H1 (cell line): ENCODE measurements at regions not wholly inside any gene's neighbourhood (a gene's known extent, or its start where the extent isn't known, plus 50 kb on each side); places are given as distances from the start of the nearest gene placed in this dataset.

Source experiments
- CTCF ChIA-PET: fragments of 300-600 bp; sonication (Branson Sonifier 250); formaldehyde crosslinking; loops from one replicate; lab custom pipeline; 2021; ENCODE audit not compliant: partially characterized antibody; lab: Charles Lee
- POLR2A ChIA-PET: fragments of 300-600 bp; sonication (Branson Sonifier 250); formaldehyde crosslinking; loops from one replicate; lab custom pipeline; 2021; ENCODE audit warnings: inconsistent platforms; ENCODE audit not compliant: partially characterized antibody; lab: Charles Lee
- DNase-seq, 2 experiments: peaks; one replicate each; pipeline versions ENCODE4 v3.0.0 to v3.0.0-alpha.2; 2010 to 2022; ENCODE audit warnings: low spot score in 2 of 2, low read depth in 1 of 2, mixed read lengths in 1 of 2
- FAIRE-seq: peaks from 2 replicates; lab custom pipeline; 2011; peaks lifted over from hg19 to GRCh38; lab: Jason Lieb, UNC
- H2AFZ ChIP-seq: 2 replicates; pipeline ENCODE4 v1.8.1; 2012; ENCODE audit warnings: low read length, inconsistent platforms
- H2AK5ac ChIP-seq: 2 replicates; pipeline ENCODE4 v1.6.1; 2013; ENCODE audit warnings: low read depth, low read length
- H2BK120ac ChIP-seq: replicated peaks from 2 replicates; pipeline ENCODE3; 2013; ENCODE audit warnings: low read depth, low read length, inconsistent platforms
- H2BK12ac ChIP-seq: 2 replicates; pipeline ENCODE4 v1.6.1; 2013; ENCODE audit warnings: low read depth, low read length
- H2BK15ac ChIP-seq: 2 replicates; pipeline ENCODE4 v1.6.1; 2013; ENCODE audit warnings: low read length
- H2BK20ac ChIP-seq: 2 replicates; pipeline ENCODE4 v1.6.1; 2013; ENCODE audit warnings: low read length
- H2BK5ac ChIP-seq: 2 replicates; pipeline ENCODE4 v1.6.1; 2013; ENCODE audit warnings: low read depth, low read length
- H3K14ac ChIP-seq: 2 replicates; pipeline ENCODE4 v1.6.1; 2013; ENCODE audit warnings: inconsistent platforms; ENCODE audit not compliant: insufficient read length
- H3K18ac ChIP-seq: 2 replicates; pipeline ENCODE4 v1.6.1; 2013; ENCODE audit warnings: low read length; ENCODE audit errors: extremely low read depth
- H3K23ac ChIP-seq: 2 replicates; pipeline ENCODE4 v1.6.1; 2013; ENCODE audit warnings: inconsistent platforms; ENCODE audit not compliant: insufficient read length
- H3K23me2 ChIP-seq: 2 replicates; pipeline ENCODE4 v1.6.1; 2013; ENCODE audit warnings: low read depth, low read length
- H3K27ac ChIP-seq: 2 replicates; pipeline ENCODE4 v1.6.1; 2011; ENCODE audit warnings: low read depth, low read length, inconsistent platforms
- H3K27me3 ChIP-seq, 4 experiments: replicated peaks in 1 of 4; 1 replicate in 1 of 4; 2 replicates in 3 of 4; pipeline versions ENCODE4 v1.6.1 to v1.8.1; 2011 to 2013; ENCODE audit warnings: low read length in 3 of 4, mild to moderate bottlenecking in 3 of 4, inconsistent platforms in 2 of 4, mixed read lengths in 2 of 4, moderate library complexity in 1 of 4; ENCODE audit not compliant: control insufficient read depth in 3 of 4, insufficient read depth in 3 of 4; ENCODE audit errors: extremely low read depth in 1 of 4
- H3K36me3 ChIP-seq, 4 experiments: 2 replicates each; pipeline versions ENCODE4 v1.6.1 to v1.8.1; 2011 to 2013; ENCODE audit warnings: mild to moderate bottlenecking in 4 of 4, low read length in 3 of 4, moderate library complexity in 2 of 4, control low read depth in 1 of 4, inconsistent platforms in 1 of 4; ENCODE audit not compliant: insufficient read depth in 4 of 4, control insufficient read depth in 2 of 4
- H3K4ac ChIP-seq: replicated peaks from 2 replicates; pipeline ENCODE3; 2013; ENCODE audit warnings: low read length, low read depth, mixed read lengths, inconsistent platforms; ENCODE audit not compliant: insufficient read length
- H3K4me1 ChIP-seq, 4 experiments: replicated peaks in 1 of 4; 1 replicate in 1 of 4; 2 replicates in 3 of 4; pipeline versions ENCODE4 v1.6.1 to v1.8.1; 2011 to 2013; ENCODE audit warnings: low read length in 3 of 4, inconsistent platforms in 2 of 4, mixed read lengths in 1 of 4; ENCODE audit not compliant: insufficient read depth in 4 of 4, control insufficient read depth in 3 of 4
- H3K4me2 ChIP-seq, 2 experiments: 2 replicates each; pipeline versions ENCODE4 v1.6.1 to v1.8.1; 2011 to 2013; ENCODE audit warnings: low read depth in 2 of 2, low read length in 2 of 2, control low read depth in 1 of 2, inconsistent platforms in 1 of 2, mild to moderate bottlenecking in 1 of 2; ENCODE audit not compliant: insufficient read depth in 1 of 2
- H3K4me3 ChIP-seq, 4 experiments: fragments of 200-600, 300-600 bp in 1 of 4; sonication (generic), shearing (Covaris generic), sonication (Bioruptor Twin) in 1 of 4; 2 replicates each; pipeline versions ENCODE4 v1.5.1 to v1.8.1; 2011 to 2016; ENCODE audit warnings: low read length in 4 of 4, low read depth in 3 of 4, control low read depth in 2 of 4, inconsistent platforms in 2 of 4, mild to moderate bottlenecking in 2 of 4, mixed read lengths in 1 of 4, moderate library complexity in 1 of 4; ENCODE audit not compliant: insufficient read depth in 2 of 4; ENCODE audit errors: extremely low read depth in 1 of 4
- H3K56ac ChIP-seq: replicated peaks from 2 replicates; pipeline ENCODE3; 2013; ENCODE audit warnings: low read depth, mild to moderate bottlenecking, mixed read lengths, low read length, inconsistent platforms; ENCODE audit not compliant: insufficient read length
- H3K79me1 ChIP-seq: 2 replicates; pipeline ENCODE4 v1.6.1; 2013; ENCODE audit warnings: low read depth, low read length, control low read depth
- H3K79me2 ChIP-seq, 2 experiments: 2 replicates each; pipeline versions ENCODE4 v1.6.1 to v1.8.1; 2012 to 2013; ENCODE audit warnings: low read length in 2 of 2, mild to moderate bottlenecking in 2 of 2, inconsistent platforms in 1 of 2; ENCODE audit not compliant: insufficient read depth in 2 of 2, control insufficient read depth in 1 of 2
- H3K9ac ChIP-seq, 4 experiments: replicated peaks in 1 of 4; 1 replicate in 1 of 4; 2 replicates in 3 of 4; pipeline versions ENCODE4 v1.6.1 to v1.8.1; 2011 to 2013; ENCODE audit warnings: low read depth in 3 of 4, low read length in 3 of 4, control low read depth in 2 of 4, mild to moderate bottlenecking in 2 of 4, moderate library complexity in 2 of 4, inconsistent platforms in 1 of 4; ENCODE audit errors: extremely low read depth in 1 of 4
- H3K9me3 ChIP-seq, 2 experiments: 2 replicates each; pipeline versions ENCODE4 v1.6.1 to v1.8.1; 2012 to 2013; ENCODE audit warnings: mild to moderate bottlenecking in 2 of 2, moderate library complexity in 2 of 2, control low read depth in 1 of 2, inconsistent platforms in 1 of 2, low read depth in 1 of 2, low read length in 1 of 2, mixed read lengths in 1 of 2; ENCODE audit not compliant: insufficient read depth in 2 of 2
- H4K20me1 ChIP-seq, 2 experiments: replicated peaks in 1 of 2; 2 replicates each; pipeline versions ENCODE3 to v1.8.1; 2011 to 2013; ENCODE audit warnings: inconsistent platforms in 2 of 2, low read length in 2 of 2, mild to moderate bottlenecking in 1 of 2; ENCODE audit not compliant: insufficient read depth in 2 of 2, control insufficient read depth in 1 of 2
- H4K5ac ChIP-seq: 2 replicates; pipeline ENCODE4 v1.6.1; 2013; ENCODE audit warnings: low read length, low read depth, mixed read lengths, inconsistent platforms; ENCODE audit not compliant: insufficient read length
- H4K8ac ChIP-seq: 2 replicates; pipeline ENCODE4 v1.8.0; 2013; ENCODE audit warnings: mild to moderate bottlenecking, moderate library complexity, low read length, inconsistent platforms; ENCODE audit not compliant: insufficient read depth; ENCODE audit errors: extremely low read depth
- H4K91ac ChIP-seq: replicated peaks from 2 replicates; pipeline ENCODE3; 2013; ENCODE audit warnings: low read length, mixed read lengths, inconsistent platforms; ENCODE audit not compliant: insufficient read length
- HDAC6 ChIP-seq: IDR thresholded peaks from one replicate; pipeline ENCODE4 v1.7.1; 2012; ENCODE audit warnings: low read depth, mild to moderate bottlenecking, inconsistent platforms, low read length, moderate library complexity
- WGBS, 2 experiments: shearing (Covaris generic) in 1 of 2; methylation state at CpG; one replicate each; pipeline versions ENCODE4 v1.1.6 to v1.1.7; 2013 to 2015; ENCODE audit warnings: low lambda C conversion rate in 2 of 2, mixed read lengths in 2 of 2, inconsistent platforms in 1 of 2, low coverage in 1 of 2, missing lambda C conversion rate in 1 of 2; ENCODE audit not compliant: insufficient replicate concordance in 2 of 2, insufficient coverage in 1 of 2, insufficient read length in 1 of 2; ENCODE audit errors: extremely low coverage in 1 of 2, missing lambda C conversion rate in 1 of 2; 5-methylcytosine and 5-hydroxymethylcytosine counted together

GRCh38 chr12:74945771-74946198 lies 263.9 kb downstream of the KCNC2 start:
- Histone ChIP-seq H4K91ac (no peak overlapping the region), H4K5ac (no peak overlapping the region), H3K4ac (no peak overlapping the region), H3K4me2 (no peak overlapping the region), H3K18ac (no peak overlapping the region), H3K23ac (no peak overlapping the region), H2BK120ac (no peak overlapping the region), H3K23me2 (no peaks in the 10 kb centered on the region), H3K14ac (no peak overlapping the region), H4K20me1 (no peaks in the 10 kb centered on the region), H2BK20ac (no peak overlapping the region), H3K56ac (no peak overlapping the region), H3K36me3 (no peaks in the 10 kb centered on the region), H2BK15ac (no peak overlapping the region), H2BK12ac (no peak overlapping the region), H3K79me1 (no peaks in the 10 kb centered on the region), H3K4me1 (peaks cover 0 to 4% (median 0%) of the 10 kb centered on the region in 4 experiments; a peak in 1 of 7 replicates), H3K4me3 (no peak overlapping the region), H2AK5ac (no peak overlapping the region), H3K27ac (no peak overlapping the region), H4K8ac (no peak overlapping the region), H3K9me3 (no peaks in the 10 kb centered on the region), H2AFZ (no peak overlapping the region; the same call in 1 of the 2 replicates), H3K79me2 (no peaks in the 10 kb centered on the region), H2BK5ac (no peak overlapping the region), H3K27me3 (no peaks in the 10 kb centered on the region), H3K9ac (no peak overlapping the region)
- DNase-seq (no peak), FAIRE-seq (no peak)
- TF ChIP-seq HDAC6 = no peak
- ChIA-PET CTCF (no interaction called here), POLR2A (no interaction called here)
- 88% methylated on average over 2 of the region's 2 CpGs; no CpG with 5 or more reads in 1 of the 2 experiments for WGBS, 2 experiments
